ENCODE measurements at regions not wholly inside any gene's neighbourhood (a gene's known extent, or its start where the extent isn't known, plus 50 kb on each side); places are given as distances from the start of the nearest gene placed in this dataset.
"Not testable (repeated sequence)": the region's sequence is repeated elsewhere in the genome, so short reads cannot be mapped to it uniquely, and the experiment has no call there.

DNA sequence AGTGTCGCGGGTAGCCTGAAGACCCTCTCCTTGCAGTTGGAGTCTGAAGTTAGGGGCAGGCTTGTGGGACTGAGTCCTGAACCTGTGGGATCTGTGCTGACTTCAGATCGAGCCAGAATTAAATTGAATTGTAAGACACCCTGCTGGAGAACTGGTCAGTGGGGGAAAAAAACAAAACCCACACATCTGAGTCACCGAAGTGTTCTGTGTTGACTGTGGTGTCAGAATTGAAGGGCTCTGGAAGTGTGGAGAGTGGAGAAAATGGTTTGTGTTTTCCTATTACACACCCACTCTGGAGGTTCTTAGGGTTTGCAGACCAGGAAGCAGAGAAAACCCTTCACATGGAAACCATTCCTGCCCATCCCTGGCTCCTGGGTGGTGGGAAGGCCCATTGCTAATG lies 209.5 kb upstream of the GALNT2 start:
- DNase-seq (ENCODE audit: low read depth in 3 of 3): no peak

DNA sequence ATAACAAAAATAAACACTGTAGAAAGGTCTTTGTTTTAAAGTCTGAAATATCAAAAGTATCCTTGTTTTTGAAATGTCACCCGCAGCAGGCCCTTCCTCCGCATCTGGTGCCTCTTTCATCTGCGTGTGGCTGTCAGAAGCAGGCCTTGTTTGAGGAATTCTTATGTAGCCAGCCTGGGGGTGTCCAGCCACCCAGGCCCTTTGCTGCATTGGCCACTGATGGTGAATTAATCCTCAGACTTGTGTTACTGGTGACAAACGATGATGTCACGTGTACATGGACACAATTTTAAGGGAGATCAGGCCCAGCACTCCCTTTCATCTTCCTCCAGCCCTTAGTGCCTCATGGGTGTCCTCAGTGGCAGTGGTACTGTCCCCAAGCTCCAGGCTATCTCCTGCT lies 208.0 kb upstream of the GALNT2 start:
- DNase-seq (ENCODE audit: low read depth in 3 of 3): no peak

DNA sequence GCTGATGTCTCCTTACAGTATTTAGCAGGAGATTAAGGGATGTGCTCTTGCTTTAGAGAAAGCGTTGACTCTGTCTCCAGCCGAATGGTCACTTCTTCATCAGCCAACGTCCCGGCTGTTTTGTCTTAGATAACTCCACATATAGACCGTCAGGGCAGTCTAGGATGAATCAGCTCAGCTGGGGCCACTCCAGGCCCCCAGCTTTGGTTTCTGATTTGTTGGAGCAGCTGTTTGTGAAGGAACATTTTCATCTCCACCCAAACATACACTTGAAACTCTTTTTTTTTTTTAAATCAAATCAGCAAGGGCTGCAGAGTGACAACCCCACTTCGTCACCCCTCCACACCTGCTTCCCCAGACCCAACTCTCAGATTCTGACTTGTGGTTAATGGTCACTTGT lies 206.1 kb upstream of the GALNT2 start:
- DNase-seq (ENCODE audit: low read depth in 3 of 3): no peak

DNA sequence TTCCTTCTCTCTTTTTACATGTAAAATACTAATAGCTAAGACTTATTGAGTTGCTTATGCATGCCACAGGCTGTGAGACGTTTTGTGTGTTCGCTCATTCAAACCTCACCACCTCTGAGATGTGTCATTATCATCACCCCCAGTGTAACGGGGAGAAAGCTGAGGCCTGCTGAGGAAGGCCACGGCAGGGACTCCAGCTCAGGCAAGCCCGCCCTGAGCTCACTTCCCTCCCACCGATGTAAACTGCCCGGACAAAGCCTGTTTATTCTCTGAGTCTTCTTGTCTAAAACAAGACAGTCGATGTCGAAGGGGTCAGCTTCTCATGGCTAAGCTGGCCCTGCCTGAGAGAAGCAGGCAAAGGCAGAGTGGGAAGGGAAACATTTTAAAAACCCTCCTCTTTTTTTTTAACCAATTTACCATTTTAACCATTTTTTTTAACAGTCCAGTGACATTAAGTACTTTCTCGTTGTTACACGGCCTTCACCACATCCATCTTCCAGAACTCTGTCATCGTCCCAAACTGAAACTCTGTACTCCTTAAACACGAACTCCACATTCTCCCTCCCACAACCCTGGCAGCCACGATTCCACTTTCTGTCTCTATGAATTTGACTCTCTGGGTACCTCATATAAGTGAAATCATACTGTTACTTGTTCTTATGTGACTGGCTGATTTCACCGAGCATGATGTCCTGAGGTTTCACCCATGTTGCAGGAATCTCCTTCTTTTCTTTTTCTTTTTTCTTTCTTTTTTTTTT lies 204.8 kb upstream of the GALNT2 start:
- no peak for DNase-seq (ENCODE audit: low read depth in 3 of 3)

DNA sequence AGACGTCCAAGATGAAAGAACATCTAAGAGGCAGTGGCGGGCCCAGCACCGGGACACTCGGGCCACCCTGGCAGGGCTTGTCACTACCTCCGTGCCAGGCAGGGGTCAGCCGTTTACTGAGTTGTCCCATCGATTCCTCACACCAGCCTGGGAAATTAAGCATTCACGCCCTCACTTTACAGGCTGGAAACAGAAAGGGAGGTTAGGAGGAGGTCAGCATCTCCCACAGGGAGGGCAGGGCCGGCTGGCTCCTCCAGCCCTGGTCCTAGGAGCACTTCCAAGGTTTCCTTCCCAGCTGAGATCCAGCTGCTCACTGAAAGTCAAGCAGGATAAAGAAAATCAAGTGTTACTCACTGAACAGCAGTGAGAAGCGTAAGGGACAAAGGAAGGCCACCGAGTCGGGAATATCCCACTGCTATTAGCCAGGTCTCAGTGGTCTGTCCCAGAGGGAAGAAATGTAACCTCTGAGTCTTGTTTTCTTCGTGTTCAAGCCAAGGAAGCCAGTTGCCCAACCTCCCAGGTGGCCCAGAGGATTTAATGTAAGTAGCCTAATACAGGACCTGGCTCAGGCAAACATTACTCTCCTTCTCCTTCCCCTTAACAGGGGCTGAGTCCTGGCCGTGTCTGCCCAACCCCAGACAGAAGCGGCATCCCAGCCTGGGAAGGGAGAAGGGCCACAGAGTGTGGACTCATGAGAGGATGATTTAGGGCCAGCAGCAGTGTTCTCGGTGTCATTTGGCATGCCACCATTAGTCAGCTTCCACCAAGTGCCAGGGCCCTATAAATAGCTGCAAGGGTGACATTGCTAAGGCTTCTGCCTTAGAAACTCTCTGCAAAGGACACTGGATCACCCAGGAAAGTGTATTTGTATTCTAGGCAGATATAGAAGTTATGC lies 203.1 kb upstream of the GALNT2 start:
- no peak for DNase-seq (ENCODE audit: low read depth in 3 of 3)

DNA sequence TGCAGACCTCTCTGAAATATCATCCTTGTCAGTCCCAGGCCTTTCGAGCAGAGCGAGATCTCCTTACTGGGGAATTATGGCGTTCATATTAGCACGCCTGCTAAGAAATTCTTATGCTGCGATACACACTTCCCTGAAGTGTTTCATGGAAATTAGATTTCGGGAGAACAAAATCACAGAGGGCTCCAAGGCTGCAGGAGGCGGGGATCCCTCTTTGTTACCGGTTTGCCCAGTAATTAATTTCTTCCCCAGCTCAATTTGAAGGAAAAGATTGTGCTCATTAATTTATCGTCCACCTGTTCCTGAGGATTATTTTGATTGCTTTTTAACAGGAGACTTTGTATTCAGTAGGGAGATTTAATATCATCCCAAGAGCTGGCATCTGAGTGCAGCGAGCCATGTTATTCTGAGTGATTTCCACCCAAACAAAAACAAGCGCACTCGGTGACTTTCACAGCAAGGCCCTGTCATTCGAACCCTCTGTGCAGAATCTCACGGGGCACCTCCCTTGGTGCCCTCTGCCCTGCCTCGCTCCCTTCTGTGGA lies 202.3 kb upstream of the GALNT2 start:
- DNase-seq (ENCODE audit: low read depth in 3 of 3): no peak

DNA sequence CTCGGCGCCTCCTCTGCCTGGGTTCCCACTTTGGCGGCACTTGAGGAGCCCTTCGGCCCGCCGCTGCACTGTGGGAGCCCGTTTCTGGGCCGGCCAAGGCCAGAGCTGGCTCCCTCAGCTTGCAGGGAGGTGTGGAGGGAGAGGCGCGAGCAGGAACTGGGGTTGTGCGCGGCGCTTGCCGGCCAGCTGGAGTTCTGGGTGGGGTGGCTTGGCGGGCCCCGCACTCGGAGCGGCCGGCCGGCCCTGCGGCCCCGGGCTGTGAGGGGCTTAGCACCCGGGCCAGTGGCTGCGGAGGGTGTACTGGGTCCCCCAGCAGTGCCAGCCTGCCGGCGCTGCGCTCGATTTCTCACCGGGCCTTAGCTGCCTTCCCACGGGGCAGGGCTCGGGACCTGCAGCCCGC lies 201.7 kb upstream of the GALNT2 start:
- not testable (repeated sequence) for DNase-seq (ENCODE audit: low read depth in 3 of 3)

DNA sequence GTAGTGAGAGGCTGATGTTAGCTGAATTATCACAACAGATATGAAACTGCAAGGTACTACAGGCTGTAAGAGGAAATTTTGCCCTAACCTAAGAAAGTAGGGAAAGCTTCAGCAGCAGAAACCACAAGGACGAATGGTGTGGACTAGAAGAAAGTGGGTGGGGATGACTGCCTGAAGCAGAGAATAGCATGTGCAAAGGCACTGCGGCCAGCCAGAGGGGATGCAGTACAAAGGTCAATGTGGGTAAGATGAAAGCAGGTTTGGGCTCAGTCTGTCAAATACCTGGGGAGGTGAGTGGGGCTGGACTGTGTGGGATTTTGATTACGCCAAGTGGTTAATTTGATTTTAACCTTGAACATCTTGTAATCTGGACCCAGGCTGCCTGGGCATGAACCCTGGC lies 199.3 kb upstream of the GALNT2 start:
- DNase-seq (ENCODE audit: low read depth in 3 of 3): no peak

DNA sequence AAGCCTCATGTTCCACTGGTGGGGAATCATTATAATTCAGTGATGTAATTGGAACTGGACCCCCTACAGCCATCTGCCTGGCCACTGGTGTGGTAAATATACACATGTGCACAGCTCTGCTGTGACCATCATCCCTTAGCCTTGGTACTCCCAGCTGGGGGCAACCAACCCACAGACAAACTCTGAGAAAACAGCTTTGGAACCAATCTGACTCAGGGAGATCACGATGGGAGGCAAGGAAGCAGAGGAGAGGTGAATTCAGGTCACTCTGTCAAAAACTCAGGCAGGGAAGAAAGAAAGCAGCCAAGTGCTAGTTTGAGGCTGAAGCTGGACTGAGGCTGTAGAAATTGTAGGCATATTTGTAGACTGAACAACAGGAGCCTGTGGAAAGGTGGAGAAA lies 197.8 kb upstream of the GALNT2 start:
- DNase-seq (ENCODE audit: low read depth in 3 of 3): no peak

DNA sequence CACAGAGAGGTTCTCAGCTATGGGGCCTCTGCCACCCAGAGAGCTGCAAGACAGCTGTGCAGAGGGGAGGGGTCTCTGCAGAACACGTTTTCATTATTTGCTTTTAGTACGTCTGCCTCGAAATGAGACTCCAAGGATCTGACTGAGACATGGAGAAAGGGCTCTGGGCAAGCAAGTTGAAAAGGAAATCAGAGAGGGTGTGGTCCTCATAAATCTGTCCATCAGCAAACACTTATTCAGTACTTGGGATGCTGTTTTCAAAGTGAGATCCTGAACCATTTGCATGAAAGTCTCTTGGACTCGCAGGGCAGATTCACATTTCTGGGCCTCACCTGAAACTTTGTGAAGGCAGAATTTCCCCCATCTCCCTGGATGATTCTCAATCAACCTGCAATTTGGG lies 197.4 kb upstream of the GALNT2 start:
- no peak for DNase-seq (ENCODE audit: low read depth in 3 of 3)

DNA sequence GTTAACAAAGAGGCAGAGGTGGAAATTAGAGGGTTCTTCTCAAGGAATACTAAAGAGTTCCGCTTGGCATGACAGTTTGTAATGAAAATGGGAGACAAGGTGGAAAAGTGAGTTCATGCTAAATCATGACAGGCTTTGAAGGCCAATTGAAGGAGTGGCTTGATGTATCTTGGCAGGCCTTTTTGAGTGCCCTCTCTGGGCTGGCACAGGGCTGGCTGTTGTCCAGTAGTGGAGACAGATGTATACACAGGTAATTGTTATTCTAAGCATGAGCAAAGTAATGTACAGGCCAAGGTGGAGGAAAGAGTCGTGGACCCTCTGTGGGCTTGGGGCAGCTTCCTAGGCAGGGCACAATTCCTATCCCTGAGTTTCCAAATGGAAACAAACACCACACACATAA lies 196.7 kb upstream of the GALNT2 start:
- no peak for DNase-seq (ENCODE audit: low read depth in 3 of 3)

DNA sequence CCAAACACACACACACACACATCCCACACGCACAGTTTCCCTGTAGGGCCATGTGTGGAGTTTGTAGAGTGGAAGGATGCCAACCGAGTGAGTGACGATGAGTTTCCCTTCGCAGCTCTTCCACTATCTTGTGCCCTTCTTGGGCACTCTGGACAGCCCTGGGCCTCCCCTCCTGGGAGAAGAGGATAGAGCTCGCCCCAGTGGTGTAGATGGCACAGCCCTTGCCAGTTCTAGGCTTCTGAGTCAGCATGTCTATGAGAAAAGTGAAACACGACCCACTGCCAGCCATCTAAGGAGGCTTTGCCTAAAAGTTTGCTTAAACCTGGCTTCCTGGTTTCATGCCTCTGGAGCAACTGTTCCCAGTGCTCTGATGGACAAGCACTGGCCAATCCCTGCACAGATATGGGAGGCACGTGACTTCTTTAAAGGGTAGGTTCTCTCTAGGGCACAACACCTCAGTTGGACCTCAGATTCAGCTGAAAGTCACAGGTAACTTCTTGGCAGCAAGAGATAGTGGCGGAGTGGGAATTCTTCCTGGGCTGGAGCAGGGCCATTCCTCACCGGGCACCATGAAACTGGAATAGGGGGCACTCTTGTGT lies 195.9 kb upstream of the GALNT2 start:
- DNase-seq (ENCODE audit: low read depth in 3 of 3): no peak

DNA sequence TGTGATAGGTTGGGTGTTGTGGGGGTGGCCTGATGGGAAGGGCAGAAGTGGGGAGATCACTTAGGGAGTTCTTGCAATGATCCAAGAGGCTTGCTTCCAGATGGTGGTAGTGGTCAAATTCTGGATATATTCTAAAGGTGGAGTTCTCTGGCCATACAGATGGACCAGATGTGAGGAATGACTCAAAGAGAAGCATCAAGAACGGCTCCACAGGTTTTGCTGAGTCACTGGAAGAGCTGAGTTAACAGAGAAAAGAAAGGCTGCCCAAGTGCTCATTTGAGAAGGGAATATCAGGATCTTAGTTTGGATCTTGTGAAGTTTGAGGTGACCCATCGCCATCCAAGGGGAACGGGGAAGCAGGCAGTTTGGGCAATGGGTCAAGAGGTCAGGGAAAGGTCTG lies 192.9 kb upstream of the GALNT2 start:
- no peak for DNase-seq (ENCODE audit: low read depth in 3 of 3)

DNA sequence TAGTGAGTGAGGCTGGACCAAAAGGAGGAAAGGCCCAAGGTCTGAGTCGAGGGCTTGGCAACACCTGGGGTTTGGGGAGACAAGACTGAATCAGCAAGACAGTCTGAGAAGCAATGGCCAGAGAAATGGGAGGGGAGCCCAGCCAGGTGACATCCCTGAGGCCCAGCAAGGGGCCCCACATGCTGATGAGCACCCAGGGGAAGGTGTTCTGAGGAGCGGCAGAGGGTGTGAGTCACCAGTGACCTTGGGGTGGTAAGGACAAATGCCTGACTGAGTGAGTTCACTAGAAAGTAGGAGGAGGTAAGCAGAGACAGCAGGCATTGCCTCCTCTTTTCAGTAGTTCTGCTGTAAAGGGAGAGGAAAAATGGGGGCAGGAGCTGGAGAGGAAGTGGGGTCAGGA lies 192.4 kb upstream of the GALNT2 start:
- DNase-seq (ENCODE audit: low read depth in 3 of 3): no peak

DNA sequence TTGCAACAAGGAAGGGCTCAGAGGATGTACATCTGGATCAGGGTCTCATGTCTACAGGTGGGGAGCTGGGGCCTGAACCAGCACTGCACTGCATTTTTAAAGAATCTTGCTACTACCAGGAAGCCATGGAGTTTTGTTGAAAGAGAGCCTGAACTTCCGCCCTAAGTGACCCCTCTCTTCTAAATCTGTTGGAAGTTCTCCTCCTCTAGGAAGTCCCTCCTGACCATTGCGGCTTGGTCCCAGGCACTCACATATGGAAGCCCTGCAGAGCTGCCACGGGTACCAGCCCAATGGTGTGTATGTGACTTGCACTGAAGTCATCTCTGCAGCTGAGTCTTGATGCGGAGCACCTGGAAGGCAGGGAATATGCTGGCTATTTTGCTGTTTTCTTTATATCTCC lies 192.0 kb upstream of the GALNT2 start:
- no peak for DNase-seq (ENCODE audit: low read depth in 3 of 3)

DNA sequence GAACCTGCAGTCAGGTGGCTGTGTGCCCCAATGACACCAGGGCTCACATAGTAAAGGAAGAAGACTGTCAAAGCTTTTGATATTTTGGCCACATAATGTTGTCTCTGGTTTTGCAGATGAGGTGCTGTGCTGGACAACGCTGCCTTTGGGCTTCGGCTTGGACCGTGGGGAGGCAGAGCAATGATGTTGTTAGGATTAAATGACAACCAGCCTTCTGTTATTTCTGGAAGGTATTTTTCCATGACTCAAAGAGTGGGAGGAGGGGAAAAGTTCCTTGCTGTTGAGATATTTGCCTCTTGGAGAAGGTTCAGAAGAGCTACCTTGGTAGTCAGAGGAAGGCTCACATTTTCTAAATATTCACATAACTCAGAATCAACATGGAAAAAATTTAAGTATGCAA lies 187.3 kb upstream of the GALNT2 start:
- no peak for DNase-seq (ENCODE audit: low read depth in 3 of 3)

DNA sequence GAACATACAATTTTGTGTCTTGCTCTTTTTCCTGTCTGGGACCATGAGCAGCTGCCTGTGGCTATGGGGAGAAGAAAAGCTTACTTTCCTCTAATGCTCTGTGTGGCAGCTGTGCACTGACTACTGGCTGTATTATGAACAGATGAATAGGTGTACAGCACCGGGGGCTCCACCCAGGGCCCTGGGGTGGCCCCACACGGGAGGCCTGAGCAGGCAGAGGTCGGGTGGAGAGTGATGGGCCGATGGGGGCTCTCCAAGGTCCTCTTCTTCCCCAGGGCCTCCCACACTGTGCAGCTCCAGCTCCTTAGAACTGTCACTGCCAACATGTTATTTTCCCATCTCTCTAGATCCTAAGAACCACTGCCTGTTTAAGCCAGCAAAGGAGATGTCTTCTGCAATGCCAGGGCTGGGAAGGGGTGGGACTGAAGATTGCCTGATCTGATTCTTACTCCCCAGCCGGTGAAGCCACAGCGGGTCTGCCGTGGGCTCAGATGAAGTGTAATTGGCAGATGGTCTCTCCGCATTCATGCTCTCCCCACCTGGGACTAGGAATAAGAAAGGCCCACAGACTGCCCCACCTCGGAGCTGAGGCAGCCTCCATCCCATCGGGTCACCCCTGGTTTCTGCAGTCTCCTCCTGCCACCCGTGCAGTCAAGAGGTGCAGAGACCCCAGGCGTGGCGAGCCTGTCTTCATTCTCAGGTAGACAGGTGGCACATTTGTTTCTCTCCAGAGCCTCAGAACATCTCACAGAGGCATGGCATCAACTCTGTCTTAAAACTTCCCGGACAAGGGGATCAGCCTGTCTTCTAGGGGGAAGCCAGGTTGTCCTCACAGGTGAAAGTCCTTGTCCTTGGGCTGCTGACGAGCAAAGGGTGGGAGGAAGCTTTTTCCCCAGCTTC lies 186.5 kb upstream of the GALNT2 start:
- DNase-seq (ENCODE audit: low read depth in 3 of 3): no peak

DNA sequence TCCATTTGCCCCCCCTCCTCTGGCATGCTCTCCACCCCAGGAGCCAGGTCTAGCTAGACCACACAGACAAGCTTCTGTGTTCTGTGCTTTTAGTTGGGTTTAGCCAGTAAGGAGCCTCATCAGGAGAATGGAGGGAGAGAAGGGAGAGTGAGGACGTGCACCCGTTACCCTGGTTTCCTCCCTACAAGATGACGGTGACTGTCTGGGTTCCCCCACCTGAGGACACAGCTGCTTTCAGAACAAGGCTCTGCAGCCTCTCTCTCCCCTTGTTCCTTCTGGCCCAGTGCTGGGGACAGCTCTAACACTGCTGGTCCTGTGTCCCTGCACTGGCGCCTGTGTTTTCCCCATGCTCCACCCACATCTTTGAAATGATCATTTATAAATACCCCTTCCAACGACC lies 184.4 kb upstream of the GALNT2 start:
- no peak for DNase-seq (ENCODE audit: low read depth in 3 of 3)

DNA sequence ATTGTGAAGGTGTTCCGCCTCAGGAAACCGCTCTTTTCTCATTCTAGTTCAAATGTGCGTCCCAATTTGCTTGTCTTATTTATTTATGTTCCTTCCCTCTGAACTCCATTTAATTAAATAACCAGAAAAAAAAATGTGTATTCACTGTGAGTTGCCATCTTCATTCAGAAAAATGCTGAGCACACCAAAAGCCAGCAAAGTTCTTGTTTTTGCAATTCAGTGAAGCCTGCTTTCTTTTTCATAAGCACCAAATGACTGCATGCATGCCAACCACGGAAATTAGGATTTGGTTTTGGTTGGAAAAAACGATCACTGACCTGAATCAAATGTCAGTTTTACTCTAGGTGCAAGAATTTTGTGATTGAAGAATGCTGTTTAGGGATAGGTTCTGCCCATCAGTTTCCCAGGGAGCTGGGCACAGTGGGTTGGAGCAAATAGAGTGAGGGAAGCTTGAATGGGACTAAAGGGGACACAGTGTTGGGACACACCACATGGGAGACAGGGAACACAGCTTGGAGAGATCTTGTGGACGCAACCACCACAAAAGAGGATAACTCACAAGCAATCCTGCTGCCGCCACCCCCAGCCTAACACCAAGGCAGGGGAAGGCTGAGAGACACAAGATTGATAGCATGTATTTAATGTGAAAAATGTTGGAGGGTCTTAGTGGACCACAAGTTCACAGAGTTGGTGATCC lies 183.4 kb upstream of the GALNT2 start:
- no peak for DNase-seq (ENCODE audit: low read depth in 3 of 3)

DNA sequence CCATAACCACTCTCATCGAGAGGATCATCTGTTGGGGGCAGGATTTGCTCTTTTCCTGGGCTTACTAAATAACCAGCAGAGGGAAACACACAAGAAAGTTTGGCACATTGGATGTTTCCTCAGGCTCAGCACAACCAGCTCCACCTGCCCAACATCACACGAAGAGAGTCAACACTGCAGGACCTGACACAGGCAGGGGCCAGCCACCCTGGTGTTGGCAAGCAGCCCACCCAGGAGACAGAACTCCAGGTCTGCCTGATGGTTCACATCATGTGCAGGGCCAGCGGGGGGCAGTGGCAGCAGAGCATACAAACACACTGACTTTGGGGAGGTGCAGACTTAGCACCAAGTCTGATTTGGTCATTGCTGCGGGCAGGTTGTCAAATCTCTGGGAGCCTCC lies 182.3 kb upstream of the GALNT2 start:
- DNase-seq (ENCODE audit: low read depth in 3 of 3): no peak
